Gastroesophageal sphincter (tissue), 3 donors: ENCODE measurements at regions not wholly inside any gene's neighbourhood (a gene's known extent, or its start where the extent isn't known, plus 50 kb on each side); places are given as distances from the start of the nearest gene placed in this dataset.

ENCODE experiments used
- POLR2A ChIP-seq, 2 donors: fragments of 450-650 bp; IDR thresholded peaks; one replicate each; pipeline ENCODE4 v1.6.1; 2017; ENCODE audit warnings: antibody characterized with exemption in 2 of 2, mild to moderate bottlenecking in 2 of 2, moderate library complexity in 1 of 2
- TF ChIP-seq, protein P1 (sequence below), 4 experiments: fragments of 200-600 bp in 2 of 4; fragments of 450-650 bp in 2 of 4; sonication (generic) in 1 of 4; IDR thresholded peaks; one replicate each; pipeline ENCODE4 v1.5.1; 2017 to 2019; ENCODE audit warnings: antibody characterized with exemption in 4 of 4, mild to moderate bottlenecking in 2 of 4, moderate library complexity in 2 of 4

DNA sequence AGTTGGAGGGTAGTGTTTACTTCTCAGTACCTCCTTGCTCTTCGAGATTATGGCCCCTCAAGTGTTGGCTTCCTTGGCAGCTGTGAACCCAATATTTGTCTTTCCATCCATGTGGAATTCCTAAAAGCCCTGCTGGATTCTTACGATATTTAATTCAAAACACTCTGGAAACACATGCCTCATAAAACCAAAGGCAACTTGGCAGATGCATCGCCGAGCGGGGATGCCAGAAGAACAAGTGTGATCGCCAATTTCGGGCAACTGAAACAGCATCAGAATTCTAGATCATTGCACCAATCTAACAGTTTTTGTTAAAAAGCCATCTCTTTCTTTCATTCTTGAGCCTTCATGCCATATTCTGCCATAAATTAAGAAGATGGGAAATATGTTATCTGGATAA is 934.4 kb downstream of the AACS start:
- TF ChIP-seq, protein P1, sequence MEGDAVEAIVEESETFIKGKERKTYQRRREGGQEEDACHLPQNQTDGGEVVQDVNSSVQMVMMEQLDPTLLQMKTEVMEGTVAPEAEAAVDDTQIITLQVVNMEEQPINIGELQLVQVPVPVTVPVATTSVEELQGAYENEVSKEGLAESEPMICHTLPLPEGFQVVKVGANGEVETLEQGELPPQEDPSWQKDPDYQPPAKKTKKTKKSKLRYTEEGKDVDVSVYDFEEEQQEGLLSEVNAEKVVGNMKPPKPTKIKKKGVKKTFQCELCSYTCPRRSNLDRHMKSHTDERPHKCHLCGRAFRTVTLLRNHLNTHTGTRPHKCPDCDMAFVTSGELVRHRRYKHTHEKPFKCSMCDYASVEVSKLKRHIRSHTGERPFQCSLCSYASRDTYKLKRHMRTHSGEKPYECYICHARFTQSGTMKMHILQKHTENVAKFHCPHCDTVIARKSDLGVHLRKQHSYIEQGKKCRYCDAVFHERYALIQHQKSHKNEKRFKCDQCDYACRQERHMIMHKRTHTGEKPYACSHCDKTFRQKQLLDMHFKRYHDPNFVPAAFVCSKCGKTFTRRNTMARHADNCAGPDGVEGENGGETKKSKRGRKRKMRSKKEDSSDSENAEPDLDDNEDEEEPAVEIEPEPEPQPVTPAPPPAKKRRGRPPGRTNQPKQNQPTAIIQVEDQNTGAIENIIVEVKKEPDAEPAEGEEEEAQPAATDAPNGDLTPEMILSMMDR (IDR thresholded peaks at IDR 0.05): no peak
- no peak for TF ChIP-seq POLR2A (IDR thresholded peaks at IDR 0.05)
